Esophagus squamous epithelium (tissue), 4 donors: ENCODE measurements at regions not wholly inside any gene's neighbourhood (a gene's known extent, or its start where the extent isn't known, plus 50 kb on each side); places are given as distances from the start of the nearest gene placed in this dataset.

Experiments used
- CTCF ChIP-seq, 6 experiments: fragments of 450-650 bp in 4 of 6; fragments of 200-600 bp in 2 of 6; sonication (generic) in 2 of 6; IDR thresholded peaks; one replicate each; pipeline ENCODE4 v1.5.1; 2016 to 2019; ENCODE audit warnings: antibody characterized with exemption in 6 of 6, mild to moderate bottlenecking in 4 of 6, moderate library complexity in 4 of 6
- POLR2A ChIP-seq, 4 donors: fragments of 450-650 bp; IDR thresholded peaks; one replicate each; pipeline ENCODE4 v1.6.1; 2017; ENCODE audit warnings: antibody characterized with exemption in 4 of 4, mild to moderate bottlenecking in 4 of 4, moderate library complexity in 3 of 4

GRCh38 chr5:156119692-156120091 lies 207.3 kb upstream of the SGCD start:
- TF ChIP-seq CTCF (IDR thresholded peaks at IDR 0.05) = no peak
- TF ChIP-seq POLR2A (IDR thresholded peaks at IDR 0.05) = no peak
